IPS-NIHi11 (cell line): ENCODE measurements at regions not wholly inside any gene's neighbourhood (a gene's known extent, or its start where the extent isn't known, plus 50 kb on each side); places are given as distances from the start of the nearest gene placed in this dataset.

Experiments
- DNase-seq: peaks from one replicate; pipeline ENCODE4 v3.0.0; 2012; ENCODE audit warnings: mixed read lengths, low spot score

GRCh38 chr6:101212640-101213039 is 180.9 kb upstream of the GRIK2 start:
- no peak for DNase-seq

- DNase-seq: no peak
Measured at GRCh38 chr6:101222007-101222406, 171.5 kb upstream of the GRIK2 start.

GRCh38 chr6:101224751-101225150 is 168.8 kb upstream of the GRIK2 start:
- no peak for DNase-seq

- peak; percentile 52 for DNase-seq
Measured at GRCh38 chr6:101226677-101227135, 166.8 kb upstream of the GRIK2 start.

GRCh38 chr6:101230866-101231265 is 162.6 kb upstream of the GRIK2 start:
- no peak for DNase-seq

- DNase-seq: no peak
Measured at GRCh38 chr6:101231606-101232235, 161.8 kb upstream of the GRIK2 start.

- DNase-seq: no peak
Measured at GRCh38 chr6:101232961-101233360, 160.5 kb upstream of the GRIK2 start.

- DNase-seq: no peak
Measured at GRCh38 chr6:101236709-101237108, 156.8 kb upstream of the GRIK2 start.

GRCh38 chr6:101241442-101241841 is 152.1 kb upstream of the GRIK2 start:
- DNase-seq: no peak

GRCh38 chr6:101249470-101249869 is 144.0 kb upstream of the GRIK2 start:
- DNase-seq: no peak

GRCh38 chr6:101257163-101257562 is 136.3 kb upstream of the GRIK2 start:
- DNase-seq: no peak

- DNase-seq: no peak
Measured at GRCh38 chr6:101259505-101259904, 134.0 kb upstream of the GRIK2 start.

- DNase-seq: no peak
Measured at GRCh38 chr6:101263596-101263995, 129.9 kb upstream of the GRIK2 start.

GRCh38 chr6:101266063-101266462 is 127.4 kb upstream of the GRIK2 start:
- DNase-seq: no peak

GRCh38 chr6:101268541-101268940 is 125.0 kb upstream of the GRIK2 start:
- no peak for DNase-seq

GRCh38 chr6:101275251-101275650 is 118.3 kb upstream of the GRIK2 start:
- no peak for DNase-seq

- DNase-seq: no peak
Measured at GRCh38 chr6:101276066-101276465, 117.4 kb upstream of the GRIK2 start.

GRCh38 chr6:101279410-101279809 is 114.1 kb upstream of the GRIK2 start:
- DNase-seq: no peak

- peak; percentile 11 for DNase-seq
Measured at GRCh38 chr6:101281266-101281665, 112.2 kb upstream of the GRIK2 start.

- no peak for DNase-seq
Measured at GRCh38 chr6:101284131-101284530, 109.4 kb upstream of the GRIK2 start.

- no peak for DNase-seq
Measured at GRCh38 chr6:101286146-101286545, 107.4 kb upstream of the GRIK2 start.

- no peak for DNase-seq
Measured at GRCh38 chr6:101290346-101290745, 103.2 kb upstream of the GRIK2 start.

- no peak for DNase-seq
Measured at GRCh38 chr6:101294051-101294638, 99.4 kb upstream of the GRIK2 start.

GRCh38 chr6:101294676-101295075 is 98.8 kb upstream of the GRIK2 start:
- no peak for DNase-seq
